GM18499 (cell line): ENCODE measurements at regions not wholly inside any gene's neighbourhood (a gene's known extent, or its start where the extent isn't known, plus 50 kb on each side); places are given as distances from the start of the nearest gene placed in this dataset.

Experiments
- ATAC-seq: cut with Tn5 transposase; IDR thresholded peaks from one replicate; pipeline ENCODE4 v1.9.1; 2021; ENCODE audit warnings: moderate number of reproducible peaks; ENCODE audit not compliant: insufficient read depth, unreplicated experiment

GRCh38 chr18:1463981-1464380 lies 559.3 kb downstream of the ADCYAP1 start:
- no peak for ATAC-seq

- ATAC-seq = no peak
These were observed 560.0 kb downstream of the ADCYAP1 start for GRCh38 chr18:1464444-1465217.

- no peak for ATAC-seq
These were observed 561.4 kb downstream of the ADCYAP1 start for GRCh38 chr18:1466035-1466434.

- no peak for ATAC-seq
These were observed 562.8 kb downstream of the ADCYAP1 start for GRCh38 chr18:1467461-1467964.

GRCh38 chr18:1468550-1468949 lies 563.9 kb downstream of the ADCYAP1 start:
- no peak for ATAC-seq

GRCh38 chr18:1475867-1476266 lies 571.2 kb downstream of the ADCYAP1 start:
- no peak for ATAC-seq

GRCh38 chr18:1480309-1480708 lies 575.6 kb downstream of the ADCYAP1 start:
- no peak for ATAC-seq

- no peak for ATAC-seq
These were observed 576.9 kb downstream of the ADCYAP1 start for GRCh38 chr18:1481577-1481976.

- ATAC-seq = no peak
These were observed 578.7 kb downstream of the ADCYAP1 start for GRCh38 chr18:1483385-1483784.

GRCh38 chr18:1487457-1487856 lies 582.8 kb downstream of the ADCYAP1 start:
- no peak for ATAC-seq

GRCh38 chr18:1488394-1488793 lies 583.7 kb downstream of the ADCYAP1 start:
- ATAC-seq = no peak

- ATAC-seq = no peak
These were observed 584.3 kb downstream of the ADCYAP1 start for GRCh38 chr18:1488957-1489356.

GRCh38 chr18:1495387-1495786 lies 590.7 kb downstream of the ADCYAP1 start:
- no peak for ATAC-seq

- ATAC-seq = no peak
These were observed 591.4 kb downstream of the ADCYAP1 start for GRCh38 chr18:1496096-1496495.

GRCh38 chr18:1498216-1498615 lies 593.5 kb downstream of the ADCYAP1 start:
- ATAC-seq = no peak

GRCh38 chr18:1499265-1499664 lies 594.6 kb downstream of the ADCYAP1 start:
- ATAC-seq = no peak

GRCh38 chr18:1503847-1504246 lies 599.2 kb downstream of the ADCYAP1 start:
- no peak for ATAC-seq

GRCh38 chr18:1505856-1506255 lies 601.2 kb downstream of the ADCYAP1 start:
- ATAC-seq = no peak

GRCh38 chr18:1510542-1511179 lies 606.0 kb downstream of the ADCYAP1 start:
- no peak for ATAC-seq

- no peak for ATAC-seq
These were observed 607.1 kb downstream of the ADCYAP1 start for GRCh38 chr18:1511619-1512311.

- no peak for ATAC-seq
These were observed 608.8 kb downstream of the ADCYAP1 start for GRCh38 chr18:1513519-1513918.
